Neural cell (in vitro differentiated cells): ENCODE measurements at regions not wholly inside any gene's neighbourhood (a gene's known extent, or its start where the extent isn't known, plus 50 kb on each side); places are given as distances from the start of the nearest gene placed in this dataset.

Source experiments
- H2AFZ ChIP-seq: fragments of 200-600, 300-800 bp; sonication (generic), shearing (Covaris generic); 2 replicates; pipeline ENCODE4 v1.6.0; 2014; ENCODE audit warnings: low read depth, mild to moderate bottlenecking, antibody characterized with exemption, low read length, moderate library complexity
- H3F3A ChIP-seq: fragments of 200-600 bp; shearing (Covaris generic); 2 replicates; pipeline ENCODE4 v1.6.1; 2016; ENCODE audit warnings: mild to moderate bottlenecking, moderate library complexity, mixed read lengths, antibody characterized with exemption, low read length; ENCODE audit not compliant: insufficient read depth, poor library complexity, severe bottlenecking
- H3K27ac ChIP-seq: fragments of 200-600, 300-800 bp; sonication (generic), shearing (Covaris generic); 2 replicates; pipeline ENCODE4 v1.5.1; 2014; ENCODE audit warnings: mild to moderate bottlenecking, low read length, moderate library complexity
- H3K27me3 ChIP-seq: fragments of 300-800, 200-600 bp; sonication (generic), shearing (Covaris generic); 2 replicates; pipeline ENCODE4 v1.6.0; 2014; ENCODE audit warnings: mild to moderate bottlenecking, low read depth, low read length, moderate library complexity; ENCODE audit not compliant: insufficient read depth
- H3K36me3 ChIP-seq: fragments of 300-800, 200-600 bp; sonication (generic), shearing (Covaris generic); 2 replicates; pipeline ENCODE4 v1.5.1; 2014; ENCODE audit warnings: mild to moderate bottlenecking, antibody characterized with exemption, low read length, moderate library complexity; ENCODE audit not compliant: insufficient read depth
- H3K4me2 ChIP-seq: fragments of 300-800, 200-600 bp; sonication (generic), shearing (Covaris generic); 2 replicates; pipeline ENCODE4 v1.6.0; 2014; ENCODE audit warnings: mild to moderate bottlenecking, low read length
- H3K4me3 ChIP-seq: fragments of 300-800, 200-600 bp; sonication (generic), shearing (Covaris generic); 2 replicates; pipeline ENCODE4 v1.5.1; 2014; ENCODE audit warnings: mild to moderate bottlenecking, low read length, moderate library complexity
- H3K79me2 ChIP-seq: fragments of 200-600 bp; shearing (Covaris generic); replicated peaks from 2 replicates; pipeline ENCODE4 v1.6.0; 2014; ENCODE audit warnings: mild to moderate bottlenecking, low read length, moderate library complexity; ENCODE audit not compliant: insufficient read depth
- H3K9ac ChIP-seq: fragments of 300-800, 200-600 bp; sonication (generic), shearing (Covaris generic); 2 replicates; pipeline ENCODE4 v1.6.1; 2016; ENCODE audit warnings: mild to moderate bottlenecking, low read length, mixed read lengths
- H3K9me2 ChIP-seq: fragments of 200-600 bp; shearing (Covaris generic); 2 replicates; pipeline ENCODE4 v1.6.1; 2016; ENCODE audit warnings: mild to moderate bottlenecking, low read length, mixed read lengths; ENCODE audit not compliant: insufficient read depth
- H3K9me3 ChIP-seq: fragments of 200-600, 300-800 bp; sonication (generic), shearing (Covaris generic); 2 replicates; pipeline ENCODE4 v1.6.1; 2016; ENCODE audit warnings: mild to moderate bottlenecking, mixed run types, low read length, moderate library complexity, mixed read lengths
- H4K20me1 ChIP-seq: fragments of 200-600 bp; shearing (Covaris generic); 2 replicates; pipeline ENCODE4 v1.6.1; 2016; ENCODE audit warnings: mild to moderate bottlenecking, mixed run types; ENCODE audit not compliant: insufficient read depth
- EP300 ChIP-seq: fragments of 450-650 bp; conservative IDR thresholded peaks from 2 replicates; pipeline ENCODE4 v1.6.1; 2014; ENCODE audit warnings: antibody characterized with exemption, mild to moderate bottlenecking, moderate library complexity; ENCODE audit not compliant: poor library complexity, severe bottlenecking
- EZH2 ChIP-seq: fragments of 200-600, 300-800 bp; shearing (Covaris generic), sonication (generic); IDR thresholded peaks from 2 replicates; pipeline ENCODE4 v1.6.1; 2014; ENCODE audit warnings: antibody characterized with exemption, low read length, borderline replicate concordance, mild to moderate bottlenecking; ENCODE audit not compliant: insufficient read depth, poor library complexity, severe bottlenecking
- MXI1 ChIP-seq: fragments of 450-650 bp; conservative IDR thresholded peaks from 2 replicates; pipeline ENCODE4 v1.6.1; 2014; ENCODE audit warnings: antibody characterized with exemption, mild to moderate bottlenecking; ENCODE audit not compliant: poor library complexity, severe bottlenecking
- POLR2AphosphoS5 ChIP-seq: IDR thresholded peaks from 2 replicates; pipeline ENCODE4 v1.6.1; 2012
- RAD21 ChIP-seq: fragments of 450-650 bp; conservative IDR thresholded peaks from 2 replicates; pipeline ENCODE4 v1.6.1; 2014; ENCODE audit warnings: antibody characterized with exemption, mild to moderate bottlenecking, moderate library complexity
- SMC3 ChIP-seq: fragments of 450-650 bp; conservative IDR thresholded peaks from 2 replicates; pipeline ENCODE4 v1.6.1; 2014; ENCODE audit warnings: antibody characterized with exemption, mild to moderate bottlenecking, moderate library complexity; ENCODE audit not compliant: poor library complexity
- TAF1 ChIP-seq: IDR thresholded peaks from 2 replicates; pipeline ENCODE4 v1.6.1; 2012; ENCODE audit warnings: low read depth
- TF ChIP-seq, protein P1 (sequence below): IDR thresholded peaks from 2 replicates; pipeline ENCODE4 v1.6.1; 2012; ENCODE audit warnings: borderline replicate concordance
- TF ChIP-seq, protein P2 (sequence below): fragments of 450-650 bp; IDR thresholded peaks from 2 replicates; pipeline ENCODE4 v1.5.1; 2014; ENCODE audit warnings: antibody characterized with exemption, mild to moderate bottlenecking, moderate library complexity; ENCODE audit not compliant: poor library complexity, severe bottlenecking

DNA sequence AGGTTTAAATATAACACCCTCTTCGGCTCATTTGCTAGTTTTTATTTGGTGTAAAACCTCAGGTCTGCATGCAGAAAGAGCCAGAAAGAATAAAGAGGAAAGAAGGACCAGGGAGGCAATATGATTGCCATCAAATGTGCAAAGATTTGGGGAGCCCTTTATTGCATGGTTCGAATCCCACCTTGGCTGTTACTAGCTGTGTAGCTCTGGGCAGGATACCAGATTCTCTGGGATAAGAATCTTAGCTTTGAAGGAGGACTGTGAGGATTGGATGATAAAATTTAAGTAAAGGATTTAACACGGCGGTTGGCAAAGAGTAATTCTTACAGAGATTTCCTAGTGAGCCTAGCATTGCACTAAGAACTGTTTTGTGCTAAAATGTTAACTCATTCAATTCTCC, 510.2 kb upstream of the LCORL start:
- Histone ChIP-seq H3K9me3 (no peaks in the 10 kb centered on the region), H2AFZ (no peak overlapping the region), H3K36me3 (no peaks in the 10 kb centered on the region), H3K4me3 (no peak overlapping the region), H3K27me3 (no peaks in the 10 kb centered on the region), H3K9ac (no peak overlapping the region), H3K79me2 (no peaks in the 10 kb centered on the region), H4K20me1 (no peaks in the 10 kb centered on the region), H3K4me2 (no peak overlapping the region), H3F3A (no peaks in the 10 kb centered on the region), H3K27ac (no peak overlapping the region), H3K9me2 (no peaks in the 10 kb centered on the region)
- TF ChIP-seq MXI1 (no peak), POLR2AphosphoS5 (no peak), EZH2 (no peak), SMC3 (no peak), EP300 (no peak), TAF1 (no peak), RAD21 (no peak)
- TF ChIP-seq, protein P1, sequence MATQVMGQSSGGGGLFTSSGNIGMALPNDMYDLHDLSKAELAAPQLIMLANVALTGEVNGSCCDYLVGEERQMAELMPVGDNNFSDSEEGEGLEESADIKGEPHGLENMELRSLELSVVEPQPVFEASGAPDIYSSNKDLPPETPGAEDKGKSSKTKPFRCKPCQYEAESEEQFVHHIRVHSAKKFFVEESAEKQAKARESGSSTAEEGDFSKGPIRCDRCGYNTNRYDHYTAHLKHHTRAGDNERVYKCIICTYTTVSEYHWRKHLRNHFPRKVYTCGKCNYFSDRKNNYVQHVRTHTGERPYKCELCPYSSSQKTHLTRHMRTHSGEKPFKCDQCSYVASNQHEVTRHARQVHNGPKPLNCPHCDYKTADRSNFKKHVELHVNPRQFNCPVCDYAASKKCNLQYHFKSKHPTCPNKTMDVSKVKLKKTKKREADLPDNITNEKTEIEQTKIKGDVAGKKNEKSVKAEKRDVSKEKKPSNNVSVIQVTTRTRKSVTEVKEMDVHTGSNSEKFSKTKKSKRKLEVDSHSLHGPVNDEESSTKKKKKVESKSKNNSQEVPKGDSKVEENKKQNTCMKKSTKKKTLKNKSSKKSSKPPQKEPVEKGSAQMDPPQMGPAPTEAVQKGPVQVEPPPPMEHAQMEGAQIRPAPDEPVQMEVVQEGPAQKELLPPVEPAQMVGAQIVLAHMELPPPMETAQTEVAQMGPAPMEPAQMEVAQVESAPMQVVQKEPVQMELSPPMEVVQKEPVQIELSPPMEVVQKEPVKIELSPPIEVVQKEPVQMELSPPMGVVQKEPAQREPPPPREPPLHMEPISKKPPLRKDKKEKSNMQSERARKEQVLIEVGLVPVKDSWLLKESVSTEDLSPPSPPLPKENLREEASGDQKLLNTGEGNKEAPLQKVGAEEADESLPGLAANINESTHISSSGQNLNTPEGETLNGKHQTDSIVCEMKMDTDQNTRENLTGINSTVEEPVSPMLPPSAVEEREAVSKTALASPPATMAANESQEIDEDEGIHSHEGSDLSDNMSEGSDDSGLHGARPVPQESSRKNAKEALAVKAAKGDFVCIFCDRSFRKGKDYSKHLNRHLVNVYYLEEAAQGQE, result no peak
- TF ChIP-seq, protein P2, sequence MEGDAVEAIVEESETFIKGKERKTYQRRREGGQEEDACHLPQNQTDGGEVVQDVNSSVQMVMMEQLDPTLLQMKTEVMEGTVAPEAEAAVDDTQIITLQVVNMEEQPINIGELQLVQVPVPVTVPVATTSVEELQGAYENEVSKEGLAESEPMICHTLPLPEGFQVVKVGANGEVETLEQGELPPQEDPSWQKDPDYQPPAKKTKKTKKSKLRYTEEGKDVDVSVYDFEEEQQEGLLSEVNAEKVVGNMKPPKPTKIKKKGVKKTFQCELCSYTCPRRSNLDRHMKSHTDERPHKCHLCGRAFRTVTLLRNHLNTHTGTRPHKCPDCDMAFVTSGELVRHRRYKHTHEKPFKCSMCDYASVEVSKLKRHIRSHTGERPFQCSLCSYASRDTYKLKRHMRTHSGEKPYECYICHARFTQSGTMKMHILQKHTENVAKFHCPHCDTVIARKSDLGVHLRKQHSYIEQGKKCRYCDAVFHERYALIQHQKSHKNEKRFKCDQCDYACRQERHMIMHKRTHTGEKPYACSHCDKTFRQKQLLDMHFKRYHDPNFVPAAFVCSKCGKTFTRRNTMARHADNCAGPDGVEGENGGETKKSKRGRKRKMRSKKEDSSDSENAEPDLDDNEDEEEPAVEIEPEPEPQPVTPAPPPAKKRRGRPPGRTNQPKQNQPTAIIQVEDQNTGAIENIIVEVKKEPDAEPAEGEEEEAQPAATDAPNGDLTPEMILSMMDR, result no peak

DNA sequence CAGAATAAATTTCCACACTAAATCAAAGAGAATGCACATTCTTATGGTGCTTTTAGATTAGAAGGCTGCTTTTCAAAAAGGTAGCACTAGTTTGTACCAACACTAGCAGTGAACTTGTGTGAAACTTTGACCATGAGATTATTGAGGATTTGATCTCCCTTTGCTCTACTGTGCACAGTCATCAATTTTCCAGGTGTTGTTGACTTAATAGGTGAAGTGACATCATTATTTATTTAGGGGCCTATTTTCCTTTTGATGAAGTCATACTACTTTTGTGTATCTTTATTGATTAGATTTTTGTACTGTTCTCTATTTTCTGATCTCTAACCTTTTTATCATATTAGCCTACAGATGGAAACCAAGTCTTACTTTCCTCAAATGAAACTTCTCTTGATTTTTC, 507.9 kb upstream of the LCORL start:
- Histone ChIP-seq H3K9me2 (no peaks in the 10 kb centered on the region), H4K20me1 (no peaks in the 10 kb centered on the region), H3K9me3 (no peaks in the 10 kb centered on the region), H3K27me3 (no peaks in the 10 kb centered on the region), H3K27ac (no peak overlapping the region), H3K9ac (no peak overlapping the region), H3K79me2 (no peaks in the 10 kb centered on the region), H3K4me2 (no peak overlapping the region), H2AFZ (no peak overlapping the region), H3K36me3 (no peaks in the 10 kb centered on the region), H3K4me3 (no peak overlapping the region), H3F3A (no peaks in the 10 kb centered on the region)
- TF ChIP-seq, protein P2, result no peak
- TF ChIP-seq RAD21, result no peak
- TF ChIP-seq, protein P1, result no peak
- TF ChIP-seq EP300, result no peak
- TF ChIP-seq MXI1, result no peak
